ENCODE measurements at regions not wholly inside any gene's neighbourhood (a gene's known extent, or its start where the extent isn't known, plus 50 kb on each side); places are given as distances from the start of the nearest gene placed in this dataset.

GRCh38 chr12:46892034-46892705, 66.4 kb upstream of the SLC38A4 start:
- no peak for ATAC-seq
- H3K27ac ChIP-seq = no peak overlapping the region
- TF ChIP-seq POLR2A (IDR thresholded peaks at IDR 0.05) (no peak), CTCF (IDR thresholded peaks at IDR 0.05) (no peak)
- H3K36me3 ChIP-seq (replicated peaks in 1 of 2; ENCODE audit: insufficient read depth in 1 of 2, low read depth in 2 of 2) = no peaks in the 10 kb centered on the region
- no peaks in the 10 kb centered on the region for H3K4me1 ChIP-seq
- intact Hi-C loops (cut with DNase I) = no loop called here
- no peaks in the 10 kb centered on the region for H3K27me3 ChIP-seq
- H3K9me3 ChIP-seq = no peaks in the 10 kb centered on the region
- WGBS, 2 donors = 83 to 87% methylated on average over 11 of the region's 11 CpGs
- no peak overlapping the region for H3K4me3 ChIP-seq
- DNase-seq = no peak

- 73 to 76% methylated on average over 4 of the region's 4 CpGs for WGBS, 2 donors
- Histone ChIP-seq H3K27me3 (no peaks in the 10 kb centered on the region), H3K4me3 (no peak overlapping the region), H3K4me1 (no peaks in the 10 kb centered on the region), H3K36me3 (replicated peaks in 1 of 2; ENCODE audit: insufficient read depth in 1 of 2, low read depth in 2 of 2) (no peaks in the 10 kb centered on the region), H3K9me3 (no peaks in the 10 kb centered on the region), H3K27ac (no peak overlapping the region)
- ATAC-seq = no peak
- no peak for DNase-seq
- intact Hi-C loops (cut with DNase I) = no loop called here
- TF ChIP-seq CTCF (IDR thresholded peaks at IDR 0.05) = no peak
- TF ChIP-seq POLR2A (IDR thresholded peaks at IDR 0.05) = no peak
Observed at GRCh38 chr12:46892887-46893286, 67.1 kb upstream of the SLC38A4 start.

GRCh38 chr12:46893434-46893833, 67.6 kb upstream of the SLC38A4 start:
- Histone ChIP-seq H3K27ac (no peak overlapping the region), H3K4me3 (no peak overlapping the region), H3K9me3 (no peaks in the 10 kb centered on the region), H3K27me3 (no peaks in the 10 kb centered on the region), H3K36me3 (replicated peaks in 1 of 2; ENCODE audit: insufficient read depth in 1 of 2, low read depth in 2 of 2) (no peaks in the 10 kb centered on the region), H3K4me1 (no peaks in the 10 kb centered on the region)
- TF ChIP-seq POLR2A (IDR thresholded peaks at IDR 0.05) = no peak
- no peak for TF ChIP-seq CTCF (IDR thresholded peaks at IDR 0.05)
- ATAC-seq (no peak), DNase-seq (no peak)
- intact Hi-C loops (cut with DNase I) = no loop called here
- WGBS, 2 donors = 74 to 78% methylated on average over 1 of the region's 1 CpG

- intact Hi-C loops (cut with DNase I) = loop anchor here (1.0 kb wide), 1 partner anchor 20 kb away; no protein-coding TSS in a partner anchor
- H3K4me1 ChIP-seq = no peaks in the 10 kb centered on the region
- no peak for DNase-seq
- no peak for ATAC-seq
- H3K27ac ChIP-seq = no peak overlapping the region
- WGBS, 2 donors = 50 to 52% methylated on average over 3 of the region's 3 CpGs
- TF ChIP-seq CTCF (IDR thresholded peaks at IDR 0.05) = no peak
- no peak for TF ChIP-seq POLR2A (IDR thresholded peaks at IDR 0.05)
- no peaks in the 10 kb centered on the region for H3K36me3 ChIP-seq (replicated peaks in 1 of 2; ENCODE audit: insufficient read depth in 1 of 2, low read depth in 2 of 2)
- no peak overlapping the region for H3K4me3 ChIP-seq
- no peaks in the 10 kb centered on the region for H3K9me3 ChIP-seq
- H3K27me3 ChIP-seq = no peaks in the 10 kb centered on the region
Observed at GRCh38 chr12:46895726-46896125, 69.9 kb upstream of the SLC38A4 start.

- H3K4me3 ChIP-seq = no peak overlapping the region
- ATAC-seq = no peak
- H3K27ac ChIP-seq = no peak overlapping the region
- H3K4me1 ChIP-seq = no peaks in the 10 kb centered on the region
- H3K27me3 ChIP-seq = no peaks in the 10 kb centered on the region
- no peak for TF ChIP-seq POLR2A (IDR thresholded peaks at IDR 0.05)
- TF ChIP-seq CTCF (IDR thresholded peaks at IDR 0.05) = no peak
- no peak for DNase-seq
- no peaks in the 10 kb centered on the region for H3K36me3 ChIP-seq (replicated peaks in 1 of 2; ENCODE audit: insufficient read depth in 1 of 2, low read depth in 2 of 2)
- no peaks in the 10 kb centered on the region for H3K9me3 ChIP-seq
- WGBS, 2 donors = 0 to 2% methylated on average over 1 of the region's 1 CpG
- intact Hi-C loops (cut with DNase I) = loop anchor here (1.0 kb wide), 1 partner anchor 19 kb away; no protein-coding TSS in a partner anchor
Observed at GRCh38 chr12:46896680-46897079, 70.9 kb upstream of the SLC38A4 start.
